Left cardiac atrium (tissue), 4 donors: ENCODE measurements at regions not wholly inside any gene's neighbourhood (a gene's known extent, or its start where the extent isn't known, plus 50 kb on each side); places are given as distances from the start of the nearest gene placed in this dataset.

Source experiments
- ATAC-seq, 2 donors: fragments of 200-7000 bp; cut with Tn5 transposase; one replicate each; pipeline ENCODE4 v1.9.1; 2020; ENCODE audit warnings: mild to moderate bottlenecking in 2 of 2, moderate library complexity in 2 of 2
- DNase-seq: peaks from one replicate; pipeline ENCODE4 v3.0.0-alpha.2; 2020
- intact Hi-C, 2 donors: fragments of 100-400 bp; cut with DNase I; formaldehyde crosslinking; loops; one replicate each; pipeline versions ENCODE4 v1.14.1 to v1.15.1; 2022 to 2023
- donor health status: DM: no; HTN: yes; CAD: no.
- donor health status: DM: no; HTN: yes; CAD: no; lungs with severe emphysema.
- donor health status: DM: yes; HTN: yes; CAD: no.
- donor health status: Dilated cardiomyopathy.

GRCh38 chr1:90133133-90133532, 138.2 kb downstream of the ZNF326 start:
- peak in 1 of 2 donors; percentile 44 for ATAC-seq
- no peak for DNase-seq
- intact Hi-C loops: no loop called here

GRCh38 chr1:90132306-90132705, 137.4 kb downstream of the ZNF326 start:
- intact Hi-C loops: no loop called here
- ATAC-seq (no peak), DNase-seq (no peak)

- ATAC-seq: no peak
- intact Hi-C loops: no loop called here
- DNase-seq: no peak
These were observed 132.5 kb downstream of the ZNF326 start for GRCh38 chr1:90127288-90127953.

DNA sequence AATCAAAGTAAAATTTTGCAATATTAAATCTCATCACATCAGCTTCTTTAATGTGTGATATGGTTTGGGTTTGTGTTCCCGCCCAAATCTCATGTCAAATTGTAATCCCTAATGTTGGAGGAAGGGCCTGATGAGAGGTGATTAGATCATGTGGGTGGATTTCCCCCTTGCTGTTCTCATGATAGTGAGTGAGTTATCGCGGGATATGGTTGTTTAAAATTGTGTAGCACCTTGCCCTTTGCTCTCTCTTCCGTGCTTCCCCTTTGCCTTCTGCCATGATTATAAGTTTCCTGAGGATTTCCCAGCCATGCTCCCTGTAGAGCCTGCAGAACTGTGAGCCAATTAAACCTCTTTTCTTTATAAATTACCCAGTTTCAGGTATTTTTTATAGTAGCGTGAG, 131.9 kb downstream of the ZNF326 start:
- no peak for ATAC-seq
- DNase-seq: no peak
- intact Hi-C loops: no loop called here

- intact Hi-C loops: no loop called here
- ATAC-seq (no peak), DNase-seq (no peak)
These were observed 127.9 kb downstream of the ZNF326 start for GRCh38 chr1:90122654-90123340.

GRCh38 chr1:90114521-90115141, 119.7 kb downstream of the ZNF326 start:
- DNase-seq (no peak), ATAC-seq (no peak)
- intact Hi-C loops: no loop called here

GRCh38 chr1:90107990-90108389, 113.1 kb downstream of the ZNF326 start:
- ATAC-seq (no peak), DNase-seq (no peak)
- intact Hi-C loops: no loop called here

GRCh38 chr1:90106311-90106710, 111.4 kb downstream of the ZNF326 start:
- ATAC-seq (no peak), DNase-seq (no peak)
- intact Hi-C loops: no loop called here

GRCh38 chr1:90104941-90105538, 110.1 kb downstream of the ZNF326 start:
- intact Hi-C loops: no loop called here
- no peak for ATAC-seq
- no peak for DNase-seq

- ATAC-seq: no peak
- DNase-seq: no peak
- intact Hi-C loops: no loop called here
These were observed 105.7 kb downstream of the ZNF326 start for GRCh38 chr1:90100566-90100965.

GRCh38 chr1:90092441-90092840, 97.5 kb downstream of the ZNF326 start:
- intact Hi-C loops: no loop called here
- no peak for ATAC-seq
- DNase-seq: no peak
